Smooth muscle cell (in vitro differentiated cells): ENCODE measurements at regions not wholly inside any gene's neighbourhood (a gene's known extent, or its start where the extent isn't known, plus 50 kb on each side); places are given as distances from the start of the nearest gene placed in this dataset.
A peak's percentile ranks its signal among the peaks of the same experiment; 100 is the strongest.

Experiments
- DNase-seq: peaks from one replicate; lab custom pipeline; 2025; ENCODE audit not compliant: unreplicated experiment; lab: John Stamatoyannopoulos, UW
- H2AFZ ChIP-seq: fragments of 200-600 bp; sonication (generic); 2 replicates; pipeline ENCODE4 v1.6.0; 2016; ENCODE audit warnings: antibody characterized with exemption, low read depth, mild to moderate bottlenecking
- H3F3A ChIP-seq: fragments of 200-600 bp; sonication (generic); 2 replicates; pipeline ENCODE4 v1.6.0; 2017; ENCODE audit warnings: antibody characterized with exemption, low read depth
- H3K27ac ChIP-seq: fragments of 200-600 bp; sonication (generic); 2 replicates; pipeline ENCODE4 v1.5.1; 2016; ENCODE audit warnings: low read depth, mild to moderate bottlenecking
- H3K27me3 ChIP-seq: fragments of 200-600 bp; sonication (generic); 2 replicates; pipeline ENCODE4 v1.6.1; 2016; ENCODE audit warnings: low read depth, mild to moderate bottlenecking
- H3K36me3 ChIP-seq: fragments of 200-600 bp; sonication (generic); 2 replicates; pipeline ENCODE4 v1.5.1; 2016; ENCODE audit warnings: low read depth
- H3K4me1 ChIP-seq: fragments of 200-600 bp; sonication (generic); 2 replicates; pipeline ENCODE4 v1.5.1; 2016; ENCODE audit warnings: low read depth
- H3K4me2 ChIP-seq: fragments of 200-600 bp; sonication (generic); 2 replicates; pipeline ENCODE4 v1.6.0; 2016; ENCODE audit warnings: mild to moderate bottlenecking
- H3K4me3 ChIP-seq: fragments of 200-600 bp; sonication (generic); 2 replicates; pipeline ENCODE4 v1.5.1; 2016; ENCODE audit warnings: mild to moderate bottlenecking
- H3K79me2 ChIP-seq: fragments of 200-600 bp; sonication (generic); 2 replicates; pipeline ENCODE4 v1.6.0; 2016; ENCODE audit warnings: low read depth, mild to moderate bottlenecking
- H3K9ac ChIP-seq: fragments of 200-600 bp; sonication (generic); 2 replicates; pipeline ENCODE4 v1.6.0; 2016; ENCODE audit warnings: low read depth
- H3K9me3 ChIP-seq: fragments of 200-600 bp; sonication (generic); replicated peaks from 2 replicates; pipeline ENCODE4 v1.5.1; 2016; ENCODE audit warnings: low read depth
- H4K20me1 ChIP-seq: fragments of 200-600 bp; sonication (generic); 2 replicates; pipeline ENCODE4 v1.6.0; 2016; ENCODE audit warnings: low read depth
- WGBS: methylation state at CpG from one replicate; pipeline ENCODE4 v1.1.7; 2016; ENCODE audit warnings: low lambda C conversion rate; 5-methylcytosine and 5-hydroxymethylcytosine counted together
- TF ChIP-seq, protein P1 (sequence below): fragments of 200-600 bp; sonication (generic); IDR thresholded peaks from 2 replicates; pipeline ENCODE4 v1.5.1; 2017; ENCODE audit warnings: borderline replicate concordance, mild to moderate bottlenecking, antibody characterized with exemption; ENCODE audit not compliant: insufficient read depth, poor library complexity, severe bottlenecking

DNA sequence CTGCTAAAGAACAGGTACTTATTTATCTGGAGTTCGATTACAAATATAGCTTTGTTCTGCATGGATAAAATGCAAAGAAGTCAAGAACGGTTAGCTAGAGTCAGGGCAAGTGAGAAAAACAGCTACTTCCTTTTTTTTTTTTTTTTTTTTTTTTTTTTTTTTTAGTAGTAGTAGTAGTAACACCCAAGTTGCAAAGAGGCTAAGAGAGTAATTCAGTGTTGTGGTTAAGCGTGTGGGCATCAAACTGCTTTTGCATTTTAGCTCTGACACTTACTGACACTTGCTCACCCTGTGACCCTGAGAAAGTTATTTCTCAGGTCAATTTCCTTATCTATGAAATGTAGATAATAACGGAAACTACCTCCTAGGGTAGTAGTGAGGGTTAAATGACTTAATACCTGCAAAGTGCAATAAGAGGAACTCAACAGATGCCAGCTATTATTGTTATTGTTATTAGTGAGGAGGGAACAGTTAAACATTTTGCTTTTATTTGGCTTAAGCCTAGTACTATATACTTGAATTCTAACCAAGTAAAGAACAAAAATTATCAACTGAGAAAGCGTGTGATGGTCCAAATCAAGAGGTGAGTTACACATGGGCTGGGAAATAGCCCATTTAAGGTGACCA lies 86.7 kb upstream of the BACH2 start:
- H2AFZ ChIP-seq = no peak overlapping the region
- no peaks in the 10 kb centered on the region for H3K36me3 ChIP-seq
- no peaks in the 10 kb centered on the region for H3K79me2 ChIP-seq
- TF ChIP-seq, protein P1, sequence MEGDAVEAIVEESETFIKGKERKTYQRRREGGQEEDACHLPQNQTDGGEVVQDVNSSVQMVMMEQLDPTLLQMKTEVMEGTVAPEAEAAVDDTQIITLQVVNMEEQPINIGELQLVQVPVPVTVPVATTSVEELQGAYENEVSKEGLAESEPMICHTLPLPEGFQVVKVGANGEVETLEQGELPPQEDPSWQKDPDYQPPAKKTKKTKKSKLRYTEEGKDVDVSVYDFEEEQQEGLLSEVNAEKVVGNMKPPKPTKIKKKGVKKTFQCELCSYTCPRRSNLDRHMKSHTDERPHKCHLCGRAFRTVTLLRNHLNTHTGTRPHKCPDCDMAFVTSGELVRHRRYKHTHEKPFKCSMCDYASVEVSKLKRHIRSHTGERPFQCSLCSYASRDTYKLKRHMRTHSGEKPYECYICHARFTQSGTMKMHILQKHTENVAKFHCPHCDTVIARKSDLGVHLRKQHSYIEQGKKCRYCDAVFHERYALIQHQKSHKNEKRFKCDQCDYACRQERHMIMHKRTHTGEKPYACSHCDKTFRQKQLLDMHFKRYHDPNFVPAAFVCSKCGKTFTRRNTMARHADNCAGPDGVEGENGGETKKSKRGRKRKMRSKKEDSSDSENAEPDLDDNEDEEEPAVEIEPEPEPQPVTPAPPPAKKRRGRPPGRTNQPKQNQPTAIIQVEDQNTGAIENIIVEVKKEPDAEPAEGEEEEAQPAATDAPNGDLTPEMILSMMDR = no peak
- no peak overlapping the region for H3K4me3 ChIP-seq
- DNase-seq = no peak
- no peaks in the 10 kb centered on the region for H3F3A ChIP-seq
- peaks cover 4% of the 10 kb centered on the region for H3K4me1 ChIP-seq
- H3K4me2 ChIP-seq = no peak overlapping the region
- peaks cover 24% of the 10 kb centered on the region for H3K27me3 ChIP-seq
- no peaks in the 10 kb centered on the region for H3K9me3 ChIP-seq
- WGBS = 62% methylated on average over 5 of the region's 5 CpGs
- no peak overlapping the region for H3K9ac ChIP-seq
- H3K27ac ChIP-seq = no peak overlapping the region
- no peaks in the 10 kb centered on the region for H4K20me1 ChIP-seq

DNA sequence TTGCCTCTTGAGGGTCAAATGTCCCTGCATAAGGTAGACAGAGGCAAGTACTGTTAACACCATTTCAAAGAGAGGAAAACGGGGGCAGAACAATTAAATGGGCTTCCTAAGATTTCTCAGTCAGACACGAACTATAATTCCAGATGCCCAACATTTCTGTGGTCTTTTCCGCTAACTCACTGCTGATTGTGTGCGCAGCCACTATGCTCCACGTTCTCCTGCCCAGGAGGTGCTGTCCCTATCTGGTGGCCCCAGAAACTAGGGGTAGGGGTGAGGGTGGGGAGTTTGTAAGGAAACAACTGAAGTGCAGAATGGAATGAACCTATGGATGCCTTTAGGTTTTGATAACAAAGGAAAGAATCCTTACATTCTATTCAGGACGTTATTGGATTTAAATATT lies 86.1 kb upstream of the BACH2 start:
- WGBS = 47% methylated on average over 6 of the region's 6 CpGs
- DNase-seq = no peak
- H3K9me3 ChIP-seq = no peaks in the 10 kb centered on the region
- H3K36me3 ChIP-seq = no peaks in the 10 kb centered on the region
- no peaks in the 10 kb centered on the region for H3K79me2 ChIP-seq
- H3K4me2 ChIP-seq = no peak overlapping the region
- TF ChIP-seq, protein P1 = no peak
- H3K4me1 ChIP-seq = peaks cover 4% of the 10 kb centered on the region
- H4K20me1 ChIP-seq = no peaks in the 10 kb centered on the region
- no peak overlapping the region for H3K9ac ChIP-seq
- no peak overlapping the region for H2AFZ ChIP-seq
- peaks cover 24% of the 10 kb centered on the region for H3K27me3 ChIP-seq
- H3K4me3 ChIP-seq = no peak overlapping the region
- H3F3A ChIP-seq = no peaks in the 10 kb centered on the region
- H3K27ac ChIP-seq = no peak overlapping the region

DNA sequence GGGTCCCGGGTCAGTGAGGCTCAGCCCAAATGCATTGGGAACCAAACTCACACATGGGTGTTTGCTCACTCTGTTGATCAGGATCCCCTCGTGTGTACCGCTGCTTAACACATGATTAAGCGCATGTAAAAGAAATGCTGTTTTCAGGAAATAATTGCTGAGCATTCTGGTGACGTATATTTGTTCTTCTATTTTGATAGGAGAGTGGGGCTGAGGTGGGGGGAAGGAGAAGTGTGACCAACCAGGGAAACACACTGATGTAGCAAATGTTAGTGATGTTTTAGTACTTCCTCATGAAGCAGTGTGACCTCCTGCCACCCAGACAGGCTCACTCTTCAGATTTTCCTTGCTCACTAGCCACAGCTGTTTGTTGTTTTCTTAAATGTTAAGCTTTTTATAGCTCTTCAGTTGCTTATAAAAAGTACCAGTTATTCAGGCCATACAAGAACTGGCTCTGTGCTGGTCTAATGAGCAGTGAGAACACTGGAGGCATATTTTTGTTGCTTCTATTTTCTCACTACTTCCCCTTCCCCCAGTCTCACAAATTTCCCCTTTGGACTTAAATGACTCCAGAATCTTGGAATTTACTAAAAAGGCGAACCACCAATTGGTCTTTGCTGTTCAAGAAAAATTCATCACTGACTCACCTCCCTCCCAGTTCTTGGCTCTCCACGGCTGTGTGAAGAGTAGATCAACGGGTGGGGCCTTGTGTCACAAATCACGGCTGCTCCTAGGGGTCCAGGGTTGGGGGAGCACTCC lies 79.2 kb upstream of the BACH2 start:
- H3K9ac ChIP-seq = no peak overlapping the region
- WGBS = 58% methylated on average over 9 of the region's 9 CpGs
- no peaks in the 10 kb centered on the region for H3K36me3 ChIP-seq
- no peaks in the 10 kb centered on the region for H4K20me1 ChIP-seq
- H2AFZ ChIP-seq = peak overlapping the region; percentile 14
- peak overlapping the region; percentile 11 for H3K4me2 ChIP-seq
- H3K9me3 ChIP-seq = no peaks in the 10 kb centered on the region
- TF ChIP-seq, protein P1 = no peak
- peaks cover 3% of the 10 kb centered on the region for H3K27me3 ChIP-seq
- no peaks in the 10 kb centered on the region for H3F3A ChIP-seq
- DNase-seq = no peak
- no peak overlapping the region for H3K4me3 ChIP-seq
- H3K4me1 ChIP-seq = no peaks in the 10 kb centered on the region
- peak overlapping the region; percentile 34 for H3K27ac ChIP-seq
- H3K79me2 ChIP-seq = no peaks in the 10 kb centered on the region
